ENCODE measurements at regions not wholly inside any gene's neighbourhood (a gene's known extent, or its start where the extent isn't known, plus 50 kb on each side); places are given as distances from the start of the nearest gene placed in this dataset.
"Not testable (repeated sequence)": the region's sequence is repeated elsewhere in the genome, so short reads cannot be mapped to it uniquely, and the experiment has no call there.

- intact Hi-C loops (cut with DNase I), result no loop called here
- DNase-seq, result no peak
Observed at GRCh38 chr6:6998194-6998569, 109.6 kb upstream of the RREB1 start.

DNA sequence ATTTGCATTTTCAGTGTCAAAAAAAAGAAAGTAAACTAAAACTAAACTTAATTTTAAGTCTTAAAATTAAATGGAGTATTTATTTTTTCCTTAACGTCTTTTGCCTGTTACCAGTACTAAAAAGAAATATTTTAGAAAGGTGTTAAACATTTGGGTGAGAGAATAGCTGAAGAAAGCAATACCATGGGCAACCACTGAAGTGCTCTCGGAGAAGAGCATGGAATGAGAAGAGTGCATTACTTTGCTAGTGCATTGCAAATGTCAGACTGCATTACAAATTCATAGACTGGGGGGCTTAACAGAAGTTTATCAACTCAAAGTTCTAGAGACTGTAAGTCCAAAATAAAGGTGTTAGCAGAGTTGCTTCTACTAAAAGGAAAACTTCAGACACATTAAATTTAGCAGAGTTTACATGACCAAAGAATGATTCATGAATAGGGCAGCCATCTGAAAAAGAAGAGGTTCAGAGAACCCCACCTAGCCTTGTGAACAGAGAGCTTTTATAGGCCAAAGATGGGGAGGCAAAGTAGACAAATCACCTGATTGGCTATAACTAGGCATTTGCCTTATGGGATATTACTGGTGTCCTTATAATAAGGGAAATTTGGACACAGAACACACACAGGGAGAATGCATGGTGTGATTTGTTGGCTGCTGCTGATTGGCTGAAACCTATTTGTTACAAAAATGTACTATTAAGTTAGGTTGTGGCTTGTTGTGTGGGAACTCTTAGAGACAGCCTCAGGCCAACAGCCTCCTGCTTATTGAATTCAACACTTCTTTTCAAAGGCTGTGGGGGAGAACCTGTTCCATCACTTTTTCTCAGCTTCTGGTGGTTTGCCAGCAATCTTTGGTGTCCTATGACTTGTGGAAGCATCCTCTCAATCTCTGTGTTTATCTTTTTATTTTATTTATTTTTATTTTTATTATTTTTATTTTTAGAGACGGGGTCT is 106.7 kb upstream of the RREB1 start:
- intact Hi-C loops (cut with DNase I), result no loop called here
- DNase-seq, result no peak

- intact Hi-C loops (cut with DNase I), result no loop called here
- DNase-seq, result no peak
Observed at GRCh38 chr6:7003041-7003440, 104.7 kb upstream of the RREB1 start.

DNA sequence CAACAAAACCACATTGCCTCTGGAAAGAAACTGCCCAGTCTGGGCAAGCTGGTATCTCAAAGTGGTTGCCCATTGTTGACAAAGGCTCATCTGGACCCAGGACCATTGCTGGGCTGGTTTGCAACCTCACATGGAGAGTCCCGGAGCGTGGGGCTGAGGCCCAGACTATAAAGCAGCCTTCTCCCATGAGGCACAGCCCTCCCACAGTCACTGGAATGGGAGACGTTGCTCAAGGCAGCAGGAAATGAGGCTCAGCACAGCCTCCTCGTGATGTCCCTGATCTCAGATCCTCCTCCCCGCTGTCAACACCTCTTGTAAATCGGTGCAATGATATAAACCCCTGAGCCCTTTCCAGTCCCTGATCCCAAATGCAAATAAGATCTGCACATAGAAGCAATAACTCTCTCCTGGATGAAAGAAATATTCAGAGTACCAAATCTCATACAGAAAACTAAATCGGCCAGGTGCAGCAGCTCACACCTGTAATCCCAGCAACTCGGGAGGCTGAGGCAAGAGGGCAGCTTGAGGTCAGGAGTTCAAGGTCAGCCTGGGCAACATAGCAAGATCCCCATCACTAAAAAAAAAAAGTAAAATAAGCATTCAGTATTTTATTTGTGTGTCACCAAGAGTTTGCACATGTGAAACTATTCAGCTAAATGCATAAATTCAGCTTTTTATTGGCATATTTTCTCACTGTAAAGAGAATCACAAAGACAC is 103.0 kb upstream of the RREB1 start:
- DNase-seq, result peak in 1 of 42 donors; percentile 29
- intact Hi-C loops (cut with DNase I), result no loop called here

DNA sequence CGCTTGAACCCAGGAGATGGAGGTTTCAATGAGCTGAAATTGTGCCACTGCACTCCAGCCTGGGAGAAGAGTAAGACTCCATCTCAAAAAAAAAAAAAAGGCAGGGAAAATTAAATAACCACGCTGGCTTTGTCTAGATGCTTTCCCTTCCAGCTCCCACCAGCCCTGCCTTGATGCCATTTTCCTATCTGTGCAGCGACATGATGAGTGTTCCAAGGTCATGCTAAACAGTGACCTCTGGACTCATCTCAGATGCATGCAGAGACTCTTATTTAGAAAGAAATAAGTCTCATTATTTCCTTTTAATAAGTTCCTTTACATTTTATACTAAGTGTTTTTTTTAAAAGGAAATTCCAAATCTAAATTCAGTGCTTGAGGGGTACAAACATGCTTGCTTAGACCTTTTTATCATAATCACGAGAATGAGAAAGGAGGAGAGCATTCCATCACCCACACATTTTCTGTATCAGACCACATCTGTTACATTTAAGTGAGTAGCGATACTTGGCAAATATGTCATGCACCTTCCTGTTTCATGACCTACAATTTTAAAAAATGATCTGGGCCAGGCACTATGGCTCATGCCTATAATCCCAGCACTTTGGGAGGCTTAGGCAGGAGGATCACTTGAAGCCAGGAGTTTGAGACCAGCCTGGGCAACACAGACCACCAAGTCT is 101.1 kb upstream of the RREB1 start:
- peak in 1 of 42 donors; percentile 9 for DNase-seq
- intact Hi-C loops (cut with DNase I), result no loop called here

- DNase-seq, result peak in 1 of 42 donors; percentile 12
- intact Hi-C loops (cut with DNase I), result no loop called here
Observed at GRCh38 chr6:7008451-7008988, 99.2 kb upstream of the RREB1 start.

- intact Hi-C loops (cut with DNase I), result no loop called here
- no peak for DNase-seq
Observed at GRCh38 chr6:7016226-7016625, 91.5 kb upstream of the RREB1 start.

GRCh38 chr6:7021301-7021700 is 86.5 kb upstream of the RREB1 start:
- intact Hi-C loops (cut with DNase I), result no loop called here
- no peak for DNase-seq

DNA sequence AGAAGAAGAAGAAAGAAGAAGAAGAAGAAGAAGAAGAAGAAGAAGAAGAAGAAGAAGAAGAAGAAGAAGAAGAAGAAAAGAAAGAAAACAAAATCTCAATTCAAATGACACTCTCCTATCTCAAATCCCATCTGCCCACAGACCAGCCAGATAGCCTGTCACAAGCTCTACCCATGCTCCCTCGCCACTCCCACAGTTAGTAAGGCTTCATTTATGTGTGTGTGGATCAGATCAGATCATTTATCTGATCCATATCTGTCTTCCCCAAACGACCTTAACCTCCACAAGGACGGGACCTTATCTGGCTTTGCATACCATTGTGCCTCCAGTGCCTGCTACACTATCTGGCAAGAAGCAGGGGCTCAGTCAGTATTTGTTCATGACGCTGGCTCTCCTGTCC is 81.9 kb upstream of the RREB1 start:
- DNase-seq, result no peak
- intact Hi-C loops (cut with DNase I), result no loop called here

DNA sequence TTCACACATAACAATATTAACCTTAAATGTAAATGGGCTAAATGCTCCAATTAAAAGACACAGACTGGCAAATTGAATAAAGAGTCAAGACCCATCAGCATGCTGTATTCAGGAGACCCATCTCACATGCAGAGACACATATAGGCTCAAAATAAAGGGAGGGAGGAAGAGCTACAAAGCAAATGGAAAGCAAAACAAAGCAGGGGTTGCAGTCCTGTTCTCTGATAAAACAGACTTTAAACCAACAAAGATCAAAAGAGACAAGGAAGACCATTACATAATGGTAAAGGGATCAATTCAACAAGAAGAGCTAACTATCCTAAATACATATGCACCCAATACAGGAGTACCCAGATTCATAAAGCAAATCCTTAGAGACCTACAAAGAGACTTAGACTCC is 78.8 kb upstream of the RREB1 start:
- intact Hi-C loops (cut with DNase I); DNase-seq: not testable (repeated sequence)

DNA sequence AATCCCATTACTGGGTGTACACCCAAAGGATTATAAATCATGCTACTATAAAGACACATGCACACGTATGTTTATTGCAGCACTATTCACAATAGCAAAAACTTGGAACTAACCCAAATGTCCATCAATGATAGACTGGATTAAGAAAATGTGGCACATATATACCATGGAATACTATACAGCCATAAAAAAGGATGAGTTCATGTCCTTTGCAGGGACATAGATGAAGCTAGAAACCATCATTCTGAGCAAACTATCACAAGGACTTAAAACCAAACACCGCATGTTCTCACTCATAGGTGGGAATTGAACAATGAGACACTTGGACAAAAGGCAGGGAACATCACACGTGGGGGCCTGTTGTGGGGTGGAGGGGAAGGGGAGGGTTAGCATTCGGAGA is 76.8 kb upstream of the RREB1 start:
- intact Hi-C loops (cut with DNase I); DNase-seq: not testable (repeated sequence)

GRCh38 chr6:7033202-7033601 is 74.6 kb upstream of the RREB1 start:
- intact Hi-C loops (cut with DNase I), result no loop called here
- peak in 3 of 42 donors; percentile 6 to 51 (median 12) for DNase-seq

DNA sequence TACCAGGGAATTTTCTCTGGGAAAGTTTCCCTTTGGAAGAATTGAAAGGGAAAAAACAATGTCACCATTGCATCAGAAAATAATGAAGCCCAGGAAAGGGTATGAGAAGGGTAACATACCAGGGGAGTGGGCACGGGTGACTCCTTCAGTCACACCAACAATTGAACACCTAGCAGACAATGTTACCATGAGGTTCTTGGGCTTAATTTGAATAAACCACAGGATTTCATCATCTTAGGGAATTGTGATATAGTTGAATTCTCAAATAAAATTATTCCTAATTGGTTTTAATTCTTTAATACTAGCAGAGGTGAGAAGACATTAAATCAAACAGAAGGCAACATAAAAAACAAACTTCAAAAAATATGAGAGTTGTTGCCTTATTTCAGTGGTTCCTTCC is 73.7 kb upstream of the RREB1 start:
- DNase-seq, result no peak
- intact Hi-C loops (cut with DNase I), result no loop called here

GRCh38 chr6:7035837-7036249 is 71.9 kb upstream of the RREB1 start:
- intact Hi-C loops (cut with DNase I), result no loop called here
- peak in 1 of 42 donors; percentile 17 for DNase-seq

- no peak for DNase-seq
Observed at GRCh38 chr6:7041511-7042026, 66.2 kb upstream of the RREB1 start.

GRCh38 chr6:7042056-7042653 is 65.6 kb upstream of the RREB1 start:
- intact Hi-C loops (cut with DNase I), result no loop called here
- DNase-seq, result peak in 2 of 42 donors; percentile 11 to 19

More at GRCh38 chr6:7041511-7042026, 66.2 kb upstream of the RREB1 start:
- intact Hi-C loops (cut with DNase I), result no loop called here

GRCh38 chr6:7042654-7043545 is 64.9 kb upstream of the RREB1 start:
- peak in 1 of 42 donors; percentile 34 for DNase-seq
- intact Hi-C loops (cut with DNase I), result no loop called here

- intact Hi-C loops (cut with DNase I), result no loop called here
- peak in 1 of 42 donors; percentile 10 for DNase-seq
Observed at GRCh38 chr6:7045331-7045730, 62.4 kb upstream of the RREB1 start.
